Gastroesophageal sphincter (tissue), 3 donors: ENCODE measurements at regions not wholly inside any gene's neighbourhood (a gene's known extent, or its start where the extent isn't known, plus 50 kb on each side); places are given as distances from the start of the nearest gene placed in this dataset.
"Not testable (repeated sequence)": the region's sequence is repeated elsewhere in the genome, so short reads cannot be mapped to it uniquely, and the experiment has no call there.

Source experiments
- CTCF ChIP-seq, 4 experiments: fragments of 200-600 bp in 2 of 4; fragments of 450-650 bp in 2 of 4; sonication (generic) in 1 of 4; IDR thresholded peaks; one replicate each; pipeline ENCODE4 v1.5.1; 2017 to 2019; ENCODE audit warnings: antibody characterized with exemption in 4 of 4, mild to moderate bottlenecking in 2 of 4, moderate library complexity in 2 of 4
- EP300 ChIP-seq: sonication (generic); formaldehyde crosslinking; IDR thresholded peaks from one replicate; pipeline ENCODE4 v1.6.1; 2017; ENCODE audit warnings: antibody characterized with exemption, mild to moderate bottlenecking
- POLR2A ChIP-seq, 2 donors: fragments of 450-650 bp; IDR thresholded peaks; one replicate each; pipeline ENCODE4 v1.6.1; 2017; ENCODE audit warnings: antibody characterized with exemption in 2 of 2, mild to moderate bottlenecking in 2 of 2, moderate library complexity in 1 of 2

GRCh38 chr20:12582710-12583109 is 426.1 kb upstream of the SPTLC3 start:
- not testable (repeated sequence) for TF ChIP-seq POLR2A (IDR thresholded peaks at IDR 0.05); CTCF (IDR thresholded peaks at IDR 0.05); EP300
